MM.1S (cell line): ENCODE measurements at regions not wholly inside any gene's neighbourhood (a gene's known extent, or its start where the extent isn't known, plus 50 kb on each side); places are given as distances from the start of the nearest gene placed in this dataset.

Source experiments
- EZH2 ChIP-seq: fragments of 300-600 bp; sonication (generic); optimal IDR thresholded peaks from 2 replicates; pipeline ENCODE3; 2017; ENCODE audit warnings: low read depth, mild to moderate bottlenecking, antibody characterized with exemption, low read length, mixed read lengths
- TF ChIP-seq, protein P1 (sequence below): fragments of 300-600 bp; sonication (generic); IDR thresholded peaks from 2 replicates; pipeline ENCODE4 v1.5.1; 2016; ENCODE audit warnings: antibody characterized with exemption, low read length, mixed read lengths

DNA sequence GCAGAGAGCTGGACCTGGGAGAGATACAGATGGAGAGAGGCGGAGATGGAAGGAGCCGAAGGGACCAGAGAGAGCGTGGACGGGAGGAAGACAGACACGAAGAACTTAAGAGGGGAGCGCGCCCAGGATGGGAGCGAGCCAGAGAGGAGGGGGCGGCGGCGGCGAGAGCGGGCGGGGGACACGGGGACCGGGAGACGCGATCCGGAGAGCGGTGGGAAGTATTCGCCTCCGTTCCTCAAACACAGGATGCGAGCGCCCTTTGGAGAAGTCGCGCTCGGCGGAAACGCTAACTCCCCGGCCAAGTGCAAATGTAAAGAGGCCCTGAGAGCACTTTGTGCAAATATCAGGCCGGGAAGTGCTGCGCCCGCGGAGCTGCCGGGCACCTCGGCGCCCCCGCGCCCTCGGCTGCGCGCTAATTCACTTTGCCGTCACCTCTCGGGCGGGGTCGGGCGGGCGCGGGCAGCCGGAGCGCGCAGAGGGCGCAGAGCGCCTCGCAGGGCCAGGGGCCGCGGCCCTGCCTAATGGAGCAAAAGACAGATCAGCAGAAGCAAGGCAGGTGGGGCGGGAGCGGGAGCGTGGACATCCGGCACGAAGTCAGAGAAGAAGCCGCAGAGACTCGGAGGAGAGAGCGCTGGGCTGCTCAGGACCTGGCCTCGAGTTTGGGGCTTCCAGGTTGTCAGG lies 281.2 kb downstream of the RRAGC start:
- TF ChIP-seq, protein P1, sequence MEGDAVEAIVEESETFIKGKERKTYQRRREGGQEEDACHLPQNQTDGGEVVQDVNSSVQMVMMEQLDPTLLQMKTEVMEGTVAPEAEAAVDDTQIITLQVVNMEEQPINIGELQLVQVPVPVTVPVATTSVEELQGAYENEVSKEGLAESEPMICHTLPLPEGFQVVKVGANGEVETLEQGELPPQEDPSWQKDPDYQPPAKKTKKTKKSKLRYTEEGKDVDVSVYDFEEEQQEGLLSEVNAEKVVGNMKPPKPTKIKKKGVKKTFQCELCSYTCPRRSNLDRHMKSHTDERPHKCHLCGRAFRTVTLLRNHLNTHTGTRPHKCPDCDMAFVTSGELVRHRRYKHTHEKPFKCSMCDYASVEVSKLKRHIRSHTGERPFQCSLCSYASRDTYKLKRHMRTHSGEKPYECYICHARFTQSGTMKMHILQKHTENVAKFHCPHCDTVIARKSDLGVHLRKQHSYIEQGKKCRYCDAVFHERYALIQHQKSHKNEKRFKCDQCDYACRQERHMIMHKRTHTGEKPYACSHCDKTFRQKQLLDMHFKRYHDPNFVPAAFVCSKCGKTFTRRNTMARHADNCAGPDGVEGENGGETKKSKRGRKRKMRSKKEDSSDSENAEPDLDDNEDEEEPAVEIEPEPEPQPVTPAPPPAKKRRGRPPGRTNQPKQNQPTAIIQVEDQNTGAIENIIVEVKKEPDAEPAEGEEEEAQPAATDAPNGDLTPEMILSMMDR: no peak
- no peak for TF ChIP-seq EZH2
